B cell (primary cell): ENCODE measurements at regions not wholly inside any gene's neighbourhood (a gene's known extent, or its start where the extent isn't known, plus 50 kb on each side); places are given as distances from the start of the nearest gene placed in this dataset.

Experiments
- ATAC-seq: fragments of 200-7000 bp; cut with Tn5 transposase; one replicate; pipeline ENCODE4 v1.10.0; 2021; ENCODE audit warnings: low read depth, mild to moderate bottlenecking, moderate number of reproducible peaks, moderate library complexity
- CTCF ChIA-PET: fragments of 350-600 bp; sonication (Branson Sonifier 250); formaldehyde crosslinking; loops from one replicate; lab custom pipeline; 2021; ENCODE audit warnings: antibody characterized with exemption, inconsistent platforms; lab: Charles Lee
- POLR2A ChIA-PET: fragments of 350-600 bp; sonication (Branson Sonifier 250); formaldehyde crosslinking; loops from one replicate; lab custom pipeline; 2021; ENCODE audit warnings: antibody characterized with exemption; lab: Charles Lee
- DNase-seq: peaks from one replicate; pipeline ENCODE4 v3.0.0; 2013
- H2AFZ ChIP-seq: 2 replicates; pipeline ENCODE4 v1.6.1; 2012; ENCODE audit warnings: mild to moderate bottlenecking, low read depth, low read length; ENCODE audit not compliant: insufficient read depth, poor library complexity, severe bottlenecking
- H3K27ac ChIP-seq, 2 donors: 1 replicate in 1 of 2; 2 replicates in 1 of 2; pipeline ENCODE4 v1.5.1; 2012 to 2013; ENCODE audit warnings: low read length in 2 of 2, mild to moderate bottlenecking in 2 of 2, moderate library complexity in 1 of 2
- H3K27me3 ChIP-seq, 4 experiments: fragments of 200-600 bp in 1 of 4; sonication (generic) in 1 of 4; replicated peaks in 1 of 4; 1 replicate in 2 of 4; 2 replicates in 2 of 4; pipeline versions ENCODE4 v1.6.1 to v1.7.0; 2013 to 2016; ENCODE audit warnings: low read length in 3 of 4, mild to moderate bottlenecking in 2 of 4, mixed read lengths in 1 of 4, moderate library complexity in 1 of 4; ENCODE audit not compliant: insufficient read depth in 4 of 4, control insufficient read depth in 3 of 4; ENCODE audit errors: control extremely low read depth in 1 of 4
- H3K36me3 ChIP-seq, 2 experiments: replicated peaks in 1 of 2; 1 replicate in 1 of 2; 2 replicates in 1 of 2; pipeline versions ENCODE4 v1.6.1 to v1.7.1; 2013; ENCODE audit warnings: low read length in 1 of 2; ENCODE audit not compliant: insufficient read depth in 2 of 2, control insufficient read depth in 1 of 2; ENCODE audit errors: control extremely low read depth in 1 of 2, extremely low read depth in 1 of 2
- H3K4me1 ChIP-seq, 2 donors: fragments of 200-600 bp in 1 of 2; sonication (generic) in 1 of 2; 1 replicate in 1 of 2; 2 replicates in 1 of 2; pipeline versions ENCODE4 v1.5.1 to v1.6.1; 2013 to 2017; ENCODE audit warnings: low read length in 2 of 2; ENCODE audit not compliant: control insufficient read depth in 2 of 2, insufficient read depth in 2 of 2
- H3K4me2 ChIP-seq: replicated peaks from 2 replicates; pipeline ENCODE3; 2012; ENCODE audit warnings: mild to moderate bottlenecking, low read depth, low read length; ENCODE audit not compliant: poor library complexity, severe bottlenecking
- H3K4me3 ChIP-seq, 5 experiments: fragments of 200-600 bp in 1 of 5; sonication (generic) in 1 of 5; 1 replicate in 3 of 5; 2 replicates in 2 of 5; pipeline versions ENCODE4 v1.5.1 to v1.7.0; 2011 to 2016; ENCODE audit warnings: low read length in 4 of 5, mild to moderate bottlenecking in 4 of 5, low read depth in 2 of 5, control low read depth in 1 of 5, moderate library complexity in 1 of 5; ENCODE audit not compliant: insufficient read depth in 1 of 5; ENCODE audit errors: control extremely low read depth in 1 of 5, extremely low read depth in 1 of 5
- H3K79me2 ChIP-seq: fragments of 200-600 bp; sonication (generic); one replicate; pipeline ENCODE4 v1.6.0; 2016; ENCODE audit warnings: low read length; ENCODE audit not compliant: control insufficient read depth, insufficient read depth
- H3K9ac ChIP-seq: fragments of 200-600 bp; sonication (generic); 2 replicates; pipeline ENCODE4 v1.6.1; 2017; ENCODE audit warnings: mild to moderate bottlenecking, low read length, moderate library complexity
- H3K9me3 ChIP-seq, 3 donors: one replicate each; pipeline versions ENCODE4 v1.6.1 to v1.7.1; 2013; ENCODE audit warnings: low read length in 2 of 3; ENCODE audit not compliant: control insufficient read depth in 2 of 3, insufficient read depth in 1 of 3; ENCODE audit errors: control extremely low read depth in 1 of 3
- H4K20me1 ChIP-seq: 2 replicates; pipeline ENCODE4 v1.6.0; 2012; ENCODE audit warnings: mild to moderate bottlenecking, low read length; ENCODE audit not compliant: insufficient read depth, control insufficient read depth, poor library complexity, severe bottlenecking
- H3K27ac Mint-ChIP-seq: one replicate; pipeline ENCODE4 v1.8.0; 2021; ENCODE audit warnings: mixed read lengths
- H3K27me3 Mint-ChIP-seq: one replicate; pipeline ENCODE4 v1.8.0; 2021; ENCODE audit warnings: mixed read lengths
- H3K4me1 Mint-ChIP-seq: one replicate; pipeline ENCODE4 v1.8.0; 2021; ENCODE audit warnings: mixed read lengths
- H3K4me3 Mint-ChIP-seq: one replicate; pipeline ENCODE4 v1.8.0; 2021; ENCODE audit warnings: mixed read lengths
- H3K9me3 Mint-ChIP-seq: one replicate; pipeline ENCODE4 v1.8.0; 2022; ENCODE audit warnings: mixed read lengths; ENCODE audit not compliant: insufficient read depth
- EZH2 ChIP-seq: IDR thresholded peaks from 2 replicates; pipeline ENCODE4 v1.6.1; 2012; ENCODE audit warnings: borderline replicate concordance, low read depth, mild to moderate bottlenecking, moderate library complexity, low read length; ENCODE audit not compliant: insufficient read depth, poor library complexity, severe bottlenecking
- WGBS: methylation state at CpG from one replicate; pipeline ENCODE4 v1.1.5; 2013; ENCODE audit warnings: missing lambda C conversion rate; ENCODE audit not compliant: insufficient coverage; 5-methylcytosine and 5-hydroxymethylcytosine counted together
- intact Hi-C: fragments of 100-400 bp; cut with micrococcal nuclease; formaldehyde crosslinking; loops from one replicate; pipeline ENCODE4 v1.10.0; 2022
- TF ChIP-seq, protein P1 (sequence below): fragments of 200-600 bp; IDR thresholded peaks from one replicate; pipeline ENCODE4 v1.8.0; 2022; ENCODE audit warnings: antibody characterized with exemption, mild to moderate bottlenecking

DNA sequence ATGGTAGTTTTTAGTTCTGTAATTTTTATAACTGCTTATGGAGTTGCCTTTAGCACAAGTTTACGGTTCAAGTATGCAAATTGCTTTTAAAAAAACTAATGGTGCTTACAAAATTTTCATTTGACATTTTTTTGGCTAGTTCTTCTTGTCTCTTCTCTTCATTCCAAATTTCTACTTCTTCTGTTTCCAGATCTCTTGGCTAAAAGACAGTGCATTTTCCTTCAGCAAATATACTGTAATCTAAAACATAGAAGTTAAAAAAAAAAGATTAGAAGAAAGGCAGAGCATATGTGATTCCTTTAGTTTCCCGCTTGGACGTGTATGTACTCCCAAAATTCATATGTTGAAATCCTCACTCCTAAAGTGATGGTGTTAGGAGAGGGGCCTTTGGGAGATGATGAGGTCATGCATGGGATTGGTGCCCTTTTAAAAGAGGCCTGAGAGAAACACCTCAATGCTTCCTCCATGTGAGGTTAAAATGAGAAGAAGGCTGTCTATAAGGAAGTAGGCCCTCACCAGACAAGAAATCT lies 132.1 kb upstream of the NPY2R start:
- Histone ChIP-seq H3K36me3 (no peaks in the 10 kb centered on the region), H3K4me2 (no peak overlapping the region), H4K20me1 (no peaks in the 10 kb centered on the region), H3K9me3 (no peaks in the 10 kb centered on the region), H3K4me1 (no peaks in the 10 kb centered on the region), H3K4me3 (no peak overlapping the region), H2AFZ (no peak overlapping the region), H3K79me2 (no peaks in the 10 kb centered on the region), H3K27ac (no peak overlapping the region), H3K9ac (no peak overlapping the region), H3K27me3 (no peaks in the 10 kb centered on the region)
- TF ChIP-seq, protein P1, sequence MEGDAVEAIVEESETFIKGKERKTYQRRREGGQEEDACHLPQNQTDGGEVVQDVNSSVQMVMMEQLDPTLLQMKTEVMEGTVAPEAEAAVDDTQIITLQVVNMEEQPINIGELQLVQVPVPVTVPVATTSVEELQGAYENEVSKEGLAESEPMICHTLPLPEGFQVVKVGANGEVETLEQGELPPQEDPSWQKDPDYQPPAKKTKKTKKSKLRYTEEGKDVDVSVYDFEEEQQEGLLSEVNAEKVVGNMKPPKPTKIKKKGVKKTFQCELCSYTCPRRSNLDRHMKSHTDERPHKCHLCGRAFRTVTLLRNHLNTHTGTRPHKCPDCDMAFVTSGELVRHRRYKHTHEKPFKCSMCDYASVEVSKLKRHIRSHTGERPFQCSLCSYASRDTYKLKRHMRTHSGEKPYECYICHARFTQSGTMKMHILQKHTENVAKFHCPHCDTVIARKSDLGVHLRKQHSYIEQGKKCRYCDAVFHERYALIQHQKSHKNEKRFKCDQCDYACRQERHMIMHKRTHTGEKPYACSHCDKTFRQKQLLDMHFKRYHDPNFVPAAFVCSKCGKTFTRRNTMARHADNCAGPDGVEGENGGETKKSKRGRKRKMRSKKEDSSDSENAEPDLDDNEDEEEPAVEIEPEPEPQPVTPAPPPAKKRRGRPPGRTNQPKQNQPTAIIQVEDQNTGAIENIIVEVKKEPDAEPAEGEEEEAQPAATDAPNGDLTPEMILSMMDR, result no peak
- TF ChIP-seq EZH2, result no peak
- Mint-ChIP-seq H3K27ac (no peak overlapping the region), H3K4me1 (no peaks in the 10 kb centered on the region), H3K9me3 (no peaks in the 10 kb centered on the region), H3K27me3 (no peaks in the 10 kb centered on the region), H3K4me3 (no peak overlapping the region)
- intact Hi-C loops, result no loop called here
- WGBS, result no CpG with 5 or more reads among the region's 3 CpGs
- ChIA-PET CTCF (no interaction called here), POLR2A (no interaction called here)
- DNase-seq (no peak), ATAC-seq (no peak)

DNA sequence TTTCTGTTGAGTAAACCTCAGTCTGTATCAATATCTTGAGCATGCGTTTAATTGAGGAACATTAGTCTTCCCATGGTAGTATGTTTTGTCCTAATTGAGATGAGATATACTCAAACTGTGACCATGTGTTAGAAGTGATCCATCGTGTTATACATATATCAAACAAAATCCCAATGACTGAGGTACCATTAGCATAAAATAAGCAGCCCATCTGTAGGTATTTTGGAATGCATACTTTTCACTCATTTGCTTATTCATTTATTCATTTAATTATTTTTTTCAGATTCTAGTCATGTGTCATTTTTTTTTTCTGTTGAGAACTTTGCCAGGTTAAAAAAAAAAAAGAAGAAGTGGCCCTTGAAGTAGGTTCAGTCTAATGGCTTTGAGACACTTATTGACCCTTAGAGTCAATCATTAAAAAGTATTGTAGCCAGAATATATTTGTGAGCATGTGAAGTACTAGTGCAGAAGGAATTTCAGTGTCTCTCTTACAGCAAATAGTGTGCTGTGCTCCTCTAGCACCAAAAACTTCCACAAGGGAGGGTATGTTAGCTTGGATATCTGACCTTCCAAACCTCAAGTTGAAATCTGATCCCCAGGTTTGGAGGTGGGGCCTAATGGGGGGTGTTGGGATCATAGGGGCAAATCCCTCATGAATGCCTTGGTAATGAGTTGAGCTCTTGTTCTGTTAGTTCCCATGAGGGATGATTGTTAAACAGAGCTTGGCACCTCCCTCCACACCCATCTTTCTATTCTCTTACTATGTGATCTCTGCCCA lies 130.8 kb upstream of the NPY2R start:
- no CpG with 5 or more reads among the region's 2 CpGs for WGBS
- no peaks in the 10 kb centered on the region for H4K20me1 ChIP-seq
- no peaks in the 10 kb centered on the region for H3K9me3 Mint-ChIP-seq
- ChIA-PET POLR2A (no interaction called here), CTCF (no interaction called here)
- no peak overlapping the region for H3K9ac ChIP-seq
- intact Hi-C loops, result no loop called here
- no peaks in the 10 kb centered on the region for H3K27me3 ChIP-seq
- H3K36me3 ChIP-seq, result no peaks in the 10 kb centered on the region
- no peak overlapping the region for H3K4me3 Mint-ChIP-seq
- no peak for ATAC-seq
- H3K4me1 ChIP-seq, result no peaks in the 10 kb centered on the region
- no peaks in the 10 kb centered on the region for H3K4me1 Mint-ChIP-seq
- TF ChIP-seq, protein P1, result no peak
- TF ChIP-seq EZH2, result no peak
- no peak for DNase-seq
- no peak overlapping the region for H2AFZ ChIP-seq
- H3K27ac Mint-ChIP-seq, result no peak overlapping the region
- H3K4me3 ChIP-seq, result no peak overlapping the region
- no peaks in the 10 kb centered on the region for H3K9me3 ChIP-seq
- H3K27me3 Mint-ChIP-seq, result no peaks in the 10 kb centered on the region
- H3K27ac ChIP-seq, result no peak overlapping the region
- no peak overlapping the region for H3K4me2 ChIP-seq
- no peaks in the 10 kb centered on the region for H3K79me2 ChIP-seq
